ENCODE measurements at regions not wholly inside any gene's neighbourhood (a gene's known extent, or its start where the extent isn't known, plus 50 kb on each side); places are given as distances from the start of the nearest gene placed in this dataset.
"Not testable (repeated sequence)": the region's sequence is repeated elsewhere in the genome, so short reads cannot be mapped to it uniquely, and the experiment has no call there.

GRCh38 chr2:133643863-133644262, 75.6 kb upstream of the NCKAP5 start:
- Histone ChIP-seq H3K36me3 (no peaks in the 10 kb centered on the region), H3K9me3 (no peaks in the 10 kb centered on the region), H3K27ac (no peak overlapping the region), H3K27me3 (no peaks in the 10 kb centered on the region), H3K4me3 (no peak overlapping the region), H3K4me1 (peaks cover 0 to 7% (median 0%) of the 10 kb centered on the region in 3 donors)
- no peak for TF ChIP-seq POLR2A (IDR thresholded peaks at IDR 0.05)
- no peak for TF ChIP-seq CTCF (IDR thresholded peaks at IDR 0.05)
- TF ChIP-seq EP300 (IDR thresholded peaks at IDR 0.05), result no peak
- no peak for TF ChIP-seq POLR2AphosphoS5 (IDR thresholded peaks at IDR 0.05)
- no peak for ATAC-seq
- WGBS, 2 donors (ENCODE audit: low coverage in 1 of 2), result 92 to 94% methylated on average over 2 of the region's 2 CpGs

- Histone ChIP-seq H3K36me3 (no peaks in the 10 kb centered on the region), H3K27me3 (no peaks in the 10 kb centered on the region), H3K4me1 (peaks cover 0 to 7% (median 0%) of the 10 kb centered on the region in 3 donors), H3K9me3 (no peaks in the 10 kb centered on the region), H3K27ac (no peak overlapping the region), H3K4me3 (no peak overlapping the region)
- TF ChIP-seq POLR2AphosphoS5 (IDR thresholded peaks at IDR 0.05), result no peak
- TF ChIP-seq EP300 (IDR thresholded peaks at IDR 0.05), result no peak
- no peak for TF ChIP-seq POLR2A (IDR thresholded peaks at IDR 0.05)
- TF ChIP-seq CTCF (IDR thresholded peaks at IDR 0.05), result no peak
- no peak for ATAC-seq
Observed at GRCh38 chr2:133644846-133645245, 76.6 kb upstream of the NCKAP5 start.

GRCh38 chr2:133647386-133647785, 79.1 kb upstream of the NCKAP5 start:
- H3K27me3 ChIP-seq, H3K4me3 ChIP-seq, ATAC-seq, H3K27ac ChIP-seq, H3K9me3 ChIP-seq, H3K36me3 ChIP-seq: not testable (repeated sequence)
- H3K4me1 ChIP-seq, result peaks cover 0 to 11% (median 0%) of the 10 kb centered on the region in 3 donors
- WGBS, 2 donors (ENCODE audit: low coverage in 1 of 2), result 75% methylated on average over 1 of the region's 1 CpG; no CpG with 5 or more reads in 1 of the 2 donors

GRCh38 chr2:133651861-133652260, 83.6 kb upstream of the NCKAP5 start:
- WGBS, 2 donors (ENCODE audit: low coverage in 1 of 2), result 62 to 72% methylated on average over 1 to 2 of the region's 2 CpGs
- Histone ChIP-seq H3K36me3 (no peaks in the 10 kb centered on the region), H3K4me1 (peaks cover 0 to 17% (median 5%) of the 10 kb centered on the region in 3 donors), H3K27me3 (no peaks in the 10 kb centered on the region), H3K27ac (peak overlapping the region in 2 of 4 donors; percentile 36 to 54), H3K4me3 (no peak overlapping the region), H3K9me3 (peaks cover 0 to 6% (median 0%) of the 10 kb centered on the region in 3 donors)
- no peak for TF ChIP-seq POLR2A (IDR thresholded peaks at IDR 0.05)
- TF ChIP-seq CTCF (IDR thresholded peaks at IDR 0.05), result no peak
- no peak for TF ChIP-seq POLR2AphosphoS5 (IDR thresholded peaks at IDR 0.05)
- no peak for TF ChIP-seq EP300 (IDR thresholded peaks at IDR 0.05)
- no peak for ATAC-seq

- peaks cover 0 to 6% (median 0%) of the 10 kb centered on the region in 3 donors for H3K9me3 ChIP-seq
- ATAC-seq, result no peak
- H3K36me3 ChIP-seq, result no peaks in the 10 kb centered on the region
- 17% methylated on average over 4 of the region's 4 CpGs for WGBS, 2 donors (ENCODE audit: low coverage in 1 of 2)
- H3K27me3 ChIP-seq, result no peaks in the 10 kb centered on the region
- no peak overlapping the region for H3K4me3 ChIP-seq
- no peak for TF ChIP-seq POLR2A (IDR thresholded peaks at IDR 0.05)
- TF ChIP-seq CTCF (IDR thresholded peaks at IDR 0.05), result no peak
- no peak for TF ChIP-seq EP300 (IDR thresholded peaks at IDR 0.05)
- no peak for TF ChIP-seq POLR2AphosphoS5 (IDR thresholded peaks at IDR 0.05)
- peak overlapping the region in 2 of 4 donors; percentile 36 to 54 for H3K27ac ChIP-seq
- peaks cover 0 to 17% (median 5%) of the 10 kb centered on the region in 3 donors for H3K4me1 ChIP-seq
Observed at GRCh38 chr2:133652398-133652797, 84.1 kb upstream of the NCKAP5 start.

All from gastroesophageal sphincter (tissue), 4 donors.